ENCODE measurements at regions not wholly inside any gene's neighbourhood (a gene's known extent, or its start where the extent isn't known, plus 50 kb on each side); places are given as distances from the start of the nearest gene placed in this dataset.
"Not testable (repeated sequence)": the region's sequence is repeated elsewhere in the genome, so short reads cannot be mapped to it uniquely, and the experiment has no call there.

- no peak for TF ChIP-seq CTCF (IDR thresholded peaks at IDR 0.05; ENCODE audit: borderline replicate concordance, insufficient read depth, low read depth, low read length)
- no peak overlapping the region for H3K4me3 ChIP-seq (ENCODE audit: low read depth, low read length)
These were observed 405.0 kb downstream of the BCOR start for GRCh38 chrX:39692796-39693195.

GRCh38 chrX:39693298-39693697 is 404.5 kb downstream of the BCOR start:
- no peak overlapping the region for H3K4me3 ChIP-seq (ENCODE audit: low read depth, low read length)
- TF ChIP-seq CTCF (IDR thresholded peaks at IDR 0.05; ENCODE audit: borderline replicate concordance, insufficient read depth, low read depth, low read length) = no peak

GRCh38 chrX:39702636-39703035 is 395.1 kb downstream of the BCOR start:
- H3K4me3 ChIP-seq (ENCODE audit: low read depth, low read length) = not testable (repeated sequence)

- H3K4me3 ChIP-seq (ENCODE audit: low read depth, low read length) = no peak overlapping the region
- no peak for TF ChIP-seq CTCF (IDR thresholded peaks at IDR 0.05; ENCODE audit: borderline replicate concordance, insufficient read depth, low read depth, low read length)
These were observed 394.5 kb downstream of the BCOR start for GRCh38 chrX:39703307-39703706.

- no peak overlapping the region for H3K4me3 ChIP-seq (ENCODE audit: low read depth, low read length)
- no peak for TF ChIP-seq CTCF (IDR thresholded peaks at IDR 0.05; ENCODE audit: borderline replicate concordance, insufficient read depth, low read depth, low read length)
These were observed 393.2 kb downstream of the BCOR start for GRCh38 chrX:39704590-39704989.

GRCh38 chrX:39705290-39705689 is 392.5 kb downstream of the BCOR start:
- no peak overlapping the region for H3K4me3 ChIP-seq (ENCODE audit: low read depth, low read length)
- TF ChIP-seq CTCF (IDR thresholded peaks at IDR 0.05; ENCODE audit: borderline replicate concordance, insufficient read depth, low read depth, low read length) = 0 out of 2 replicates have a peak, but pooled peaks have one; percentile 17

- no peak overlapping the region for H3K4me3 ChIP-seq (ENCODE audit: low read depth, low read length)
- no peak for TF ChIP-seq CTCF (IDR thresholded peaks at IDR 0.05; ENCODE audit: borderline replicate concordance, insufficient read depth, low read depth, low read length)
These were observed 388.4 kb downstream of the BCOR start for GRCh38 chrX:39709364-39709763.

- no peak for TF ChIP-seq CTCF (IDR thresholded peaks at IDR 0.05; ENCODE audit: borderline replicate concordance, insufficient read depth, low read depth, low read length)
- no peak overlapping the region for H3K4me3 ChIP-seq (ENCODE audit: low read depth, low read length)
These were observed 387.9 kb downstream of the BCOR start for GRCh38 chrX:39709812-39710211.

All from GM12875 (cell line).